Naive thymus-derived CD8-positive, alpha-beta T cell (primary cell): ENCODE measurements at regions not wholly inside any gene's neighbourhood (a gene's known extent, or its start where the extent isn't known, plus 50 kb on each side); places are given as distances from the start of the nearest gene placed in this dataset.

Experiments
- ATAC-seq, 2 donors: fragments of 150-1000 bp; cut with Tn5 transposase in 1 of 2; sonication (Bioruptor Pico), chemical (Tn5 transposase) in 1 of 2; 1 replicate in 1 of 2; 2 replicates in 1 of 2; pipeline ENCODE4 v1.10.0; 2021; ENCODE audit warnings: mild to moderate bottlenecking in 2 of 2, moderate library complexity in 2 of 2
- POLR2A ChIA-PET: fragments of 350-600 bp; sonication (Branson Sonifier 250); formaldehyde crosslinking; loops from one replicate; lab custom pipeline; 2021; ENCODE audit warnings: antibody characterized with exemption; lab: Charles Lee
- DNase-seq, 10 donors: peaks; one replicate each; pipeline versions ENCODE4 v3.0.0 to v3.0.0-alpha.2; 2020 to 2022
- H3K27ac Mint-ChIP-seq, 10 donors: one replicate each; pipeline ENCODE4 v1.8.0; 2020 to 2022; ENCODE audit warnings: mild to moderate bottlenecking in 10 of 10, mixed read lengths in 10 of 10, moderate library complexity in 4 of 10, inconsistent platforms in 1 of 10
- H3K27me3 Mint-ChIP-seq, 5 donors: one replicate each; pipeline ENCODE4 v1.8.0; 2021 to 2022; ENCODE audit warnings: mixed read lengths in 5 of 5
- H3K36me3 Mint-ChIP-seq, 3 donors: one replicate each; pipeline ENCODE4 v1.8.0; 2020 to 2022; ENCODE audit warnings: mixed read lengths in 3 of 3, mild to moderate bottlenecking in 2 of 3, inconsistent platforms in 1 of 3
- H3K4me1 Mint-ChIP-seq, 4 donors: one replicate each; pipeline ENCODE4 v1.8.0; 2021 to 2022; ENCODE audit warnings: mixed read lengths in 4 of 4
- H3K4me3 Mint-ChIP-seq, 10 donors: one replicate each; pipeline ENCODE4 v1.8.0; 2020 to 2022; ENCODE audit warnings: mild to moderate bottlenecking in 10 of 10, mixed read lengths in 10 of 10, moderate library complexity in 6 of 10, inconsistent platforms in 1 of 10
- H3K9me3 Mint-ChIP-seq, 9 donors: one replicate each; pipeline ENCODE4 v1.8.0; 2020 to 2022; ENCODE audit warnings: mixed read lengths in 9 of 9, mild to moderate bottlenecking in 3 of 9, inconsistent platforms in 1 of 9, moderate library complexity in 1 of 9

DNA sequence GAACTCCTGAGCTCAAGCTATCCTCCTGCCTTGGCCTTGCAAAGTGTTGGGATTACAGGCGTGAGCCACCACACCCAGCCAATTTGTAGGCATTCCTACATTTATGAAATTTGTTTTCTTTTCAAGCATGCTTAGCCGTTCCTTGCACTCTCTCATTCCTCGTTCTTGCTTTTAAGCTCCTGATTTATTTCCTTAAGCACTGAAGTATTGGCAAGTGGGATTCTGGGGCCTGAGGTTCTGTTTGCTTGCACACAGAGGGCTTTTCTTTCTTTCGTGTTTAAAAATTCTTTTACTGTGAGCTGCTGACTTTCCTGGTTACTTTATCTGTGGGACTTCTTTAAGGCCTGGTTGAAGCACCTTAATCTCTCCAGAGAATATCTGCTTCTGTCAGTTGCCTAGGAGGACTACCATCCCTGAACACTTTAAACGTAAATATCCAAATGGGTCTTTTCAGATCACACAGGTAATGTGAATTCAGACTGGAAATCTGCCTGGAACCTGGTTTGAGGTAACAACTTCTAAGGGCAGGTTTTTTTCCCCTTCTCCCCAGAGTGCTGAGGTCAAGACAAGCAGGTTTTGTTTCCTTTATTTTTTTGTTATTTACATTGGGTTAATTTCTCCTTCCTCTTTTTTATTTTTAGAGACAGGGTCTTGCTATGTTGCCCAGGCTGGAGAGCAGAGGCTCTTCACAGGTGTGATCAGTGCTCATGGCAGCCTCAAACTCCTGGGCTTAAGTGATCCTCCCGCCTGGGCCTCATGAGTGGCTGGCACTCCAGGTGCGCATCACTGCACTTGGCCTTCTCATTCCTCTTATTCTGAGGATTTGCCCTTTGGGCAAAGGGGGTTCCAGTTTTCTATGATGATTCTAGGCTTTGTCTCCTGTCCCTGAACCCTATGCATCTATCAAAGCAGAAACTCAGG, 102.9 kb downstream of the PFKFB3 start:
- ATAC-seq (no peak), DNase-seq (no peak)
- Mint-ChIP-seq H3K27ac (peak overlapping the region in 2 of 10 donors; percentile 5 to 48), H3K27me3 (no peaks in the 10 kb centered on the region), H3K4me1 (peaks cover 3 to 34% (median 4%) of the 10 kb centered on the region in 4 donors), H3K36me3 (peaks cover 0 to 5% (median 4%) of the 10 kb centered on the region in 3 donors), H3K4me3 (peak overlapping the region in 1 of 10 donors; percentile 29), H3K9me3 (peaks cover 0 to 11% (median 4%) of the 10 kb centered on the region in 9 donors)
- POLR2A ChIA-PET = interaction anchor here (0.6 to 0.7 kb wide), 2 partner anchors 30 to 34 kb away, joined by 3 to 4 read pairs; no protein-coding TSS in a partner anchor

- H3K27me3 Mint-ChIP-seq = no peaks in the 10 kb centered on the region
- peaks cover 0 to 11% (median 4%) of the 10 kb centered on the region in 9 donors for H3K9me3 Mint-ChIP-seq
- H3K36me3 Mint-ChIP-seq = peaks cover 0 to 5% (median 4%) of the 10 kb centered on the region in 3 donors
- H3K4me3 Mint-ChIP-seq = no peak overlapping the region
- POLR2A ChIA-PET = no interaction called here
- no peak for DNase-seq
- no peak for ATAC-seq
- H3K4me1 Mint-ChIP-seq = peaks cover 0 to 23% (median 0%) of the 10 kb centered on the region in 4 donors
- no peak overlapping the region for H3K27ac Mint-ChIP-seq
Measured at GRCh38 chr10:6306917-6307316, 104.2 kb downstream of the PFKFB3 start.

DNA sequence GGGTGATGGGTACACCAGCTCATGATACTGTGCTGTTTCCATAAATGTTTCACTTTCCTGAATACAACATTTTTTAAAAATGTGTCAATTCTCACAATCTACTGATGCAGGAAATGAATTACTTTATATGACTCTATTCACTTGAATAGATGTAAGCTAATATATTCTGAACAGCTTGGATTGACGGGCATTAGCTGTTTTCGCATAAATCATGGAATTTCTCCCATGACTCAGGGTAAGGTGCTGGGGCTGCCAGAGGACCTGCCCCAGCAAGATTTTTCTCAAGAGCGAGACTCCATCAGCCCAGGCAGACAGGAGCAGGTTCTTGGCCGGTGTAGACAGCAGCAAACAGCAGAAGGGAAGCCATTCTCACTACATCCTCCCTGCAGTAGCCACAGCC, 107.1 kb downstream of the PFKFB3 start:
- Mint-ChIP-seq H3K9me3 (peaks cover 0 to 11% (median 4%) of the 10 kb centered on the region in 9 donors), H3K4me1 (peaks cover 0 to 8% (median 0%) of the 10 kb centered on the region in 4 donors), H3K27ac (no peak overlapping the region), H3K36me3 (peaks cover 0 to 5% (median 4%) of the 10 kb centered on the region in 3 donors), H3K4me3 (no peak overlapping the region), H3K27me3 (no peaks in the 10 kb centered on the region)
- POLR2A ChIA-PET = interaction anchor here (0.9 kb wide), 1 partner anchor 38 kb away, joined by 3 read pairs; no protein-coding TSS in a partner anchor
- ATAC-seq = no peak
- no peak for DNase-seq

- no peak overlapping the region for H3K4me3 Mint-ChIP-seq
- peaks cover 0 to 11% (median 4%) of the 10 kb centered on the region in 9 donors for H3K9me3 Mint-ChIP-seq
- H3K27me3 Mint-ChIP-seq = no peaks in the 10 kb centered on the region
- peaks cover 0 to 5% (median 4%) of the 10 kb centered on the region in 3 donors for H3K36me3 Mint-ChIP-seq
- H3K4me1 Mint-ChIP-seq = peaks cover 0 to under 1% (median 0%) of the 10 kb centered on the region in 4 donors
- DNase-seq (no peak), ATAC-seq (no peak)
- POLR2A ChIA-PET = no interaction called here
- H3K27ac Mint-ChIP-seq = peak overlapping the region in 1 of 10 donors; percentile 56
Measured at GRCh38 chr10:6310977-6311376, 108.2 kb downstream of the PFKFB3 start.

DNA sequence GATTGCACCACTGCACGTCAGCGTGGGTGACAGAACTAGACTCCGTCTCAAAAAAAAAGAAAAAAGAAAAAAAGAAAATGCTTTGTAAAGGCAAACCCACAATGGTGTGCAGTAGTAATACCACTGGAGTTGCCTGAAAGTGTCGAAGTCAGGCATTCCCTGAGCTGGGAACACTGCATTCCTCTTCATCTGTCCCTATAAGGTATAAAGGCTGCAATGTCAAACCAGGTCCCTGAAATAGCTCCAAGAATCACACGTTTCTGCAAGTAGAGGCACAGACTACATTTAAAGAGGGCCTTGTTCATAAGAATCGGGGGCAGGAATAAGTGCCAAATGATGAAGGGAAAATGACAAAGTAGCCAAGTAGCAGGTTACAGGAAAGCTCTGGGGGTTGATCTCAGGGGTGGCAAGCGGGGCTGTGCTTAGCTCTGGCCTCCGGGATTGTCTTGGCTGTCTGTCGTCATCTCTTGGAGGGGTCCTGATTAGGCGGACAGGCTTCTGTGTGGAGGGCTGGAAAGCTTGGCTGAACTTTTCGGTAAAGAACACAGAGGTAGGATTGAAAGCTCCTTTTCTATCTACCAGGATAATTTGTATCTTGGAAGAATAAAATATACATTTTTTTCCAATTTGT, 109.1 kb downstream of the PFKFB3 start:
- ATAC-seq = no peak
- Mint-ChIP-seq H3K36me3 (peaks cover 0 to 4% (median 4%) of the 10 kb centered on the region in 3 donors), H3K27ac (no peak overlapping the region), H3K9me3 (peaks cover 0 to 11% (median 4%) of the 10 kb centered on the region in 9 donors), H3K27me3 (no peaks in the 10 kb centered on the region), H3K4me1 (peaks cover 0 to 1% (median 0%) of the 10 kb centered on the region in 4 donors), H3K4me3 (no peak overlapping the region)
- no peak for DNase-seq
- POLR2A ChIA-PET = no interaction called here

DNA sequence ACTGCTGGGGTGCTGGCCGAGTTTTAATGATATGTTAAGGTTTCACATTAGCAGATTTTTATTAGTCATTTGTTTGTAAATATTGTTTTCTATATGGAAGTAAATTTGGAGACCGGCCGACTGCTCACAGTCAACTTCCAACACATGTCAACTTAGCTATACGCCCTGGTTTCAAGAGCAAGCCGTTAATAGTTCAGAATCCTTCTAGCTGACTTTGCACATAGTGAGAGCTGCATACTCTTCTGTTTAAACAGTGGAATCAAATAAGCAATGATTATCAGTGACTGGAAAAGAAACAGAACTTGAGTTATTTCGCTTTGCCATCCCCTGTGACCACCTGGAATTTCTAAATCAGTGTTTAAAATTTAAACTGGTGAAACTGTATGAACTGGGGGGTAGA, 109.9 kb downstream of the PFKFB3 start:
- no peaks in the 10 kb centered on the region for H3K36me3 Mint-ChIP-seq
- DNase-seq = no peak
- ATAC-seq = no peak
- POLR2A ChIA-PET = no interaction called here
- H3K9me3 Mint-ChIP-seq = peaks cover 0 to 3% (median 0%) of the 10 kb centered on the region in 9 donors
- H3K4me1 Mint-ChIP-seq = peaks cover 0 to 3% (median 1%) of the 10 kb centered on the region in 4 donors
- no peak overlapping the region for H3K27ac Mint-ChIP-seq
- no peaks in the 10 kb centered on the region for H3K27me3 Mint-ChIP-seq
- H3K4me3 Mint-ChIP-seq = no peak overlapping the region

DNA sequence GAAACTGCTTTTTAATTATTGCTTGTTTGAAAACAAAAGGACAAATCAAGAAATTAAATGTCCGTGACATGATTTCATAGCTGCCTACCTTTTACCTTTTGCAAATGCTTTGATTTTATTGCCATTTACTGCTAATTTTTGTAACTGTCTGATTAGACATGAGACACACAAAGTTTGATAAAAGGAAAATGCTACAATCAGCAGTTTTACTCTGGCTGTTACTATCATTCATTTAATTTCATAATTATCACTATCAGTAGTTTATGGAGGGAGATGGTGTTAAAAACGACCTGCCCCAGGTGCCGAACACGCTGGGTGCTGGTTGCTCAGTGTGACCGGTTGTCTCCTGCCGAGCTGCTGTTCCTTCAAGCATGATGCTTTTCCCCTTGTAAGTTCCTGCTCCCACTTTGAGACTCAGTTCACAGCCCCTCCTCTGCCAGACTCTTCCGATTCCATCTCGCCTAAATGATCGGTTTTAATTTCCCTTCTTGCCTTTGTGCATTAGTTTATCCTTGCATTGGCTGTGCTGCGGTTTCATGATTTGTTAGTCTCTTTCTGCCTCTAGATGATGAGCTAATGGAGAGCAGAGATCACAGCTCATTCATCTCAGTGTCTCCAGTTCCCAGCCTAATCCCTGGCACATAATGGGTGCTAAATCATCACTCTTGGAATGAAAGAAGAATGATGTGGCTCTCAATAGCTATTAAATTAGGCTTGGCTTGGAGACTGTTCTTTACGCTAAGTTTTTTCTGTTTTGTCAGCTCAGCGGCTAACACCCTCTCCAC, 110.6 kb downstream of the PFKFB3 start:
- POLR2A ChIA-PET = no interaction called here
- no peaks in the 10 kb centered on the region for H3K36me3 Mint-ChIP-seq
- ATAC-seq = no peak
- no peak for DNase-seq
- no peak overlapping the region for H3K4me3 Mint-ChIP-seq
- H3K27ac Mint-ChIP-seq = peak overlapping the region in 1 of 10 donors; percentile 32
- no peaks in the 10 kb centered on the region for H3K9me3 Mint-ChIP-seq
- H3K4me1 Mint-ChIP-seq = peaks cover 0 to 3% (median 1%) of the 10 kb centered on the region in 4 donors
- no peaks in the 10 kb centered on the region for H3K27me3 Mint-ChIP-seq

DNA sequence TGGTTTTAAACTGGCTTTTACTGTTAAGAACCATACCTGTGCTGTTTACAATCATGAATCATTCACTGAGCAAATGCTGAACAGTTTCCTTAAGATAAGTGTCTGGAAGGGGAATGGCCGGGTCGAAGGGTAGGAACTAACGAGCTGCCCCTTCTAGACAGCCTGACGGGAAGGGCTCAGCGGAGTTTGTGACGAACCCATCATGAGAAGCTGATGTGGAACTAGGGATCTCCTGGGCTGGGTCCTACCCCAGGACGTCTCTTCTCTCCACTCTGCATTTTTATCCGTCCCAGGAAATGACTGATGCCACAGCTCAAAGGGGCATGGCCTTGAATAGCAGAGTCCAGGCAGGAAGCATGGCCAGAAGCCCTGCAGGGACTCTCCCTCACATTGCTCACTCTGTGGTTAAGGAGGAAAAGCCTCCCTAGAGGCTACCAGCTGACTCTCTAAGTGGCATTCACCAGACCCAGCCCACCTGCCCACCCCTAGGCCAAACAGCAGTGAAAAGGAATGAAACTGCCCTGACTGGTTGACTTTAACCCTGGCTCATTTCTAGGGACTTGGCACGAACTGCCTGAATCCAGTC, 112.0 kb downstream of the PFKFB3 start:
- Mint-ChIP-seq H3K4me3 (no peak overlapping the region), H3K27ac (no peak overlapping the region), H3K36me3 (no peaks in the 10 kb centered on the region), H3K27me3 (no peaks in the 10 kb centered on the region), H3K9me3 (no peaks in the 10 kb centered on the region), H3K4me1 (peaks cover 0 to 4% (median 1%) of the 10 kb centered on the region in 4 donors)
- POLR2A ChIA-PET = no interaction called here
- no peak for DNase-seq
- ATAC-seq = no peak

GRCh38 chr10:6319119-6319518, 116.4 kb downstream of the PFKFB3 start:
- Mint-ChIP-seq H3K4me1 (peaks cover 0 to 6% (median 1%) of the 10 kb centered on the region in 4 donors), H3K4me3 (no peak overlapping the region), H3K9me3 (no peaks in the 10 kb centered on the region), H3K27ac (no peak overlapping the region), H3K36me3 (no peaks in the 10 kb centered on the region), H3K27me3 (no peaks in the 10 kb centered on the region)
- POLR2A ChIA-PET = no interaction called here
- ATAC-seq = no peak
- no peak for DNase-seq

DNA sequence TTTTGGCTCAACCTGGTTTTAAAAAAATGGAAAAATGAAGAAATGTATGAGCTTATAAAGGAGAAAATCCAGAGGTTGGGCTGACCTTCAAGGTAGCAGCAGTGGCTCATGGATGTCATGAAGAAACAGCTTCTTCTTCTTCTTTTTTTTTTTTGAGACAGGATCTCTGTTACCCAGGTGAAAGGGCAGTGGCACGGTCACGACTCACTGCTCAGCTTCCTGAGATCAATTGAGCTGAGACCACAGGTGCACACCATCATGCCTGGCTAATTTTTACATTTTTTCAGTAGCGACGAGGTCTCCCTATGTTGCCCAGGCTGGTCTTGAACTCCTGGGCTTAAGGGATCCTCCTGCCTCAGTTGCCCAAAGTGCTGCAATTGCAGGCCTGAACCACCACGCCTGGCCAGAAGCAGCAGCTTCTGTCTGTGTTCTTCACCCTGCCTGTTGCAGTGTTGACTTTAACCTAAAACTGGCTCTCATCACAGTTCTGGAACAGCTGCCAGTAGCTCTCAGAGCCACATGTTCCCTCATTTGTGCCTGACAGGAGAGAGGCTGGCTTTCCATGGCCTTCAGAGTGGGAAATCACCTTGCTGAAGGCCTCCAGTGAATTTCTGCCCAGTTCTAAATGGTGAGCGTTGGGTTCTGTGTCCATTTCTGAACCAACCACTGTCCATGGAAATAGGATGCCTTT, 117.7 kb downstream of the PFKFB3 start:
- POLR2A ChIA-PET = interaction anchor here (0.6 to 0.8 kb wide), 2 partner anchors 28 kb away, joined by 3 read pairs; no protein-coding TSS in a partner anchor

DNA sequence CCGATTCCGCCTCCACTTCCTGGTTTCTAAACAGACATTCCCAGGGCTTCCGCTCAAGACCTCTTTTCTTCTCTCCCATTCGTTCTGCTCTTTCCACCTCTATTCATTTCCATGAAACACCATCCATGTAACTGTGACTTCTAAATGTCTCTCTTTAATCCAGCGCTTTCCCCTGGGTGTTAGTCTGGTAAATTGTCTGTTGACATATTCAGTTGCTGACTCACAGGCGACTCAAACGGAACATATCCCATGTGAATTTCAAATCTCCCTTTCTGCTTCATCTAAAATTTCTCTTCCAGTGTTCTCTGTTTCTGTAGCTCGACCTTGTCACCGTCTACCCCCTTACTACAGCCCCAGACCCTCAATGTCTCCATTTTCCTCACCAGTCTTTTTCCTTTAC, 119.1 kb downstream of the PFKFB3 start:
- Mint-ChIP-seq H3K27me3 (no peaks in the 10 kb centered on the region), H3K4me3 (no peak overlapping the region), H3K9me3 (no peaks in the 10 kb centered on the region), H3K36me3 (no peaks in the 10 kb centered on the region), H3K27ac (no peak overlapping the region), H3K4me1 (peaks cover 0 to 4% (median 1%) of the 10 kb centered on the region in 4 donors)
- POLR2A ChIA-PET = no interaction called here
- ATAC-seq (no peak), DNase-seq (no peak)

More for the DNA sequence above, 117.7 kb downstream of the PFKFB3 start:
- Mint-ChIP-seq H3K27ac (no peak overlapping the region), H3K27me3 (no peaks in the 10 kb centered on the region), H3K9me3 (no peaks in the 10 kb centered on the region), H3K4me1 (peaks cover 0 to 6% (median 1%) of the 10 kb centered on the region in 4 donors), H3K4me3 (no peak overlapping the region), H3K36me3 (no peaks in the 10 kb centered on the region)
- ATAC-seq (peak in 1 of 2 donors; percentile 39), DNase-seq (no peak)
